ENCODE measurements at regions not wholly inside any gene's neighbourhood (a gene's known extent, or its start where the extent isn't known, plus 50 kb on each side); places are given as distances from the start of the nearest gene placed in this dataset.

DNA sequence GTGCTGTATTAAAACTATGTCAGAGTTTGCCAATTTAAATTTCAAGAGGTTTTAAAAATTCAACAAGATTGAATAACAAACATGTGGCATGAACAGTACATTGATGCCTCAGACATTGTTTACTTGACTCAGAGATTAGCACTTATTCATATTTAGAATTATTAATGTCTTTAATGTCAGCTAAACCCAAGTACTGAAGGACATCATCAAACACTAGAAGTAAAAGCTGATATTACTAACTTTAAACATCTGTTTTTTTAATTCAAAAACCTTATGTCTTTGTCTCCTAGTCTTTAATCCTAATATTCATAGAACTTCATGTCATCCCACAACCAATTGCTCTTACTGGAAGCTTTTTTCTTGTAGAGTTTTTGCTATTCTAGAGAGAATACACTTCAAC lies 406.2 kb upstream of the PCDH7 start:
- no peak for DNase-seq (ENCODE audit: low read depth)

GRCh38 chr4:30330894-30331652 lies 389.1 kb upstream of the PCDH7 start:
- DNase-seq (ENCODE audit: low read depth): no peak

GRCh38 chr4:30341731-30342130 lies 378.4 kb upstream of the PCDH7 start:
- no peak for DNase-seq (ENCODE audit: low read depth)

GRCh38 chr4:30350288-30350687 lies 369.9 kb upstream of the PCDH7 start:
- DNase-seq (ENCODE audit: low read depth): no peak

DNA sequence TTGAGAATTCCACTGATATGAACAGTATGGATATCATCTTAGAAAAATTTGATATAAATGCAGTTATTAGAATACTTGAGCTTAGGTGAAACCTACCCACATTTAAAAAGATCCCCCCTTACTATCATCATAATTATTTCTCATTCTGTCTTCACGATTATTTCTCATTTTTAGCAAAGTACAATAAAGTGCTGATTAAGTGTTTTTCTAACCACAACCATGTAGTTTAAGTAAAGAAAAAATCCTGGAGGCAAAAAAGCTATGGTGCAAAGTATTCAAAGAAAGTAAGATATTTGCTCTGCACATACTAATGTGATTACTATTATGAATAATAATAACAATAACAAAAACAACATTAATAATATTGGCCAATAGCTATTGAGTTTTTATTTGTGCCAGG lies 365.6 kb upstream of the PCDH7 start:
- DNase-seq (ENCODE audit: low read depth): no peak

DNA sequence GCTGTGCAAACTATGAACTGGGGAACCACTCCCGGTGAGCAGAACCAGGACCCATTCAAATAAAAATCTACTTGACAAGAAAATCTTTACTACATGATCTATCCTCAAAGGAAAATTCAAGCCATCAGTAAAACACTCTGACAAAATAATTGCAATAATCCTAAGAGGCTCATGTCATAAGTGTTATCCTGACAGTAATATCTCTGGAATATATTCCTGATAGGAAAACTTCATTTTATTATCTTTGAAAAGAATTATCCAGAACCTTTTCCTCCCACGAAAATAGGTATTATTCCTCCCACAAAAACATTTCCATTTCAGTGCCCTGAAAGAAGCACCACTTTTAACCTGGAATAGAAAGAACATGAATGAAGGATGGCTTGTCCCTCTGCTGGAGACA lies 357.7 kb upstream of the PCDH7 start:
- DNase-seq (ENCODE audit: low read depth): no peak

DNA sequence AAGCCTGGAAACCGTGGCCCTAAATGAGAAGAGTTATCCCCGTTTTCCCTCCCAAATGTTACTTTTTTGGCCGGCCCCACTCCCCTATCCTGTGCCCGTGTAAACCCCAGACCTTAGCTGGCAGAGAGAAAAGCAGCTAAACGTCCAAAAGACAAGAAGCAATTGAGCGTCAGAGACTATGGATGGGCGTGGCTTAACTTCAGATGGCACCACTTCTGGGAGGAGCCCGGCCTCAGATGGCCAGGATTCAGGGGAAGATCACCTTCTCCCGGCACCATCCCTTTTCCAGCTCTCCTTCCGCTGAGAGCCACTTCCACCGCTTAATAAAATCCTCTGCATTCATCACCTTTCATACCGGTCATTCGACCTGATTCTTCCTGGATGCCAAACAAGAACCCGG lies 350.1 kb upstream of the PCDH7 start:
- DNase-seq (ENCODE audit: low read depth): no peak

DNA sequence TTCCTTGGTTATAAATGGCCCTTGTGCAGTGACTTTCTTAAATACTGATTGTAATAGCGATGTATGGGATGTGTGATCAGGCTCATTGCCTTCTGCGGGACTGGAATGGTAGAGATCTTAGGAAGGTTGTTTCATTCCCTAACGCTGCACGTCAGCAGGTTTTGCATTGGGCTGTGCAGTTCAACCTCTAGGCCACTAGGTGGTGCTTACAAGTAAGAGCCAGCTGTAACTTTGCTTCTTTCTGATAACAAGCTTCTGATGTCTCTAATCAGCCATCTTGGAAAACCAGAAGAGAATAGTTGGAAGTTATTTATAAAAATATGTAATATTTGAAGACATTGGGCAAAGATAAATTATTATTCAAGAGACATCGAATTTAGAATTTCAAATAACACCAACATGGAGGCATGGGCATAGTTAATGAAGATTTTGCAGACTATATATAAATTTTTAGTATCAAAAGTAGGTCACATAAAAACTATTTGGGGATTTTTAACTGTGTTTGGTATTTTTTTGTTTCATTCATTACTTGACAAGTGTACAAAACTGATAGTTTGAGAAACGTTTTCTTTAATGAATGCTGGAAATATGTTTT lies 339.7 kb upstream of the PCDH7 start:
- peak; percentile 76 for DNase-seq (ENCODE audit: low read depth)

GRCh38 chr4:30385650-30386049 lies 334.5 kb upstream of the PCDH7 start:
- DNase-seq (ENCODE audit: low read depth): no peak

DNA sequence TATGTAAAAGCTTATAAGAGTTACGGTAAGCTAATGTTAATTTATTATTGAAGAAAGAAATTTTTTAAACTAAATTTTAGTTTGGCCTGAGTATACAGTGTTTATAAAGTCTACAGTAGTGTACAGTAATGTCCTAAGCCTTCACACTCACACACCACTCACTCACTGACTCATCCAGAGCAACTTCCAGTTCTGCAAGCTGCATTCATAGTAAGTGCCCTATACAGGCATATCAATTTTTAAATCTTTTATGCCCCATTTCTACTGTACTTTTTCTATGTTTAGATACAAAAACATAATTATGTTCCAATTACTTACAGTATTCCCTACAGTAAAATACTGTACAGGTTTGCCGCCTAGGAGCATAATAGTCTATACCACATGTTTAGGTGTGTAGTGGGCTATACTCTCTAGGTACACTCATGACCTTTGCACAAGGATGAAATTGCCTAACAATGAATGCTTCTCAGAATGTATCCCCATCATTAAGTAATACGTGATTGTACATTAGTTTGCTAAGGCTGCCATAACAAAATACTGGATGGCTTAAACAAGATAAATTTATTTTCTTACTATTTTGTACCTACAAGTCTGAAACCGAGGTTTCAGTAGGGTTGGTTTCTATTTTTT lies 333.8 kb upstream of the PCDH7 start:
- DNase-seq (ENCODE audit: low read depth): peak; percentile 54

GRCh38 chr4:30395902-30396301 lies 324.3 kb upstream of the PCDH7 start:
- DNase-seq (ENCODE audit: low read depth): no peak

DNA sequence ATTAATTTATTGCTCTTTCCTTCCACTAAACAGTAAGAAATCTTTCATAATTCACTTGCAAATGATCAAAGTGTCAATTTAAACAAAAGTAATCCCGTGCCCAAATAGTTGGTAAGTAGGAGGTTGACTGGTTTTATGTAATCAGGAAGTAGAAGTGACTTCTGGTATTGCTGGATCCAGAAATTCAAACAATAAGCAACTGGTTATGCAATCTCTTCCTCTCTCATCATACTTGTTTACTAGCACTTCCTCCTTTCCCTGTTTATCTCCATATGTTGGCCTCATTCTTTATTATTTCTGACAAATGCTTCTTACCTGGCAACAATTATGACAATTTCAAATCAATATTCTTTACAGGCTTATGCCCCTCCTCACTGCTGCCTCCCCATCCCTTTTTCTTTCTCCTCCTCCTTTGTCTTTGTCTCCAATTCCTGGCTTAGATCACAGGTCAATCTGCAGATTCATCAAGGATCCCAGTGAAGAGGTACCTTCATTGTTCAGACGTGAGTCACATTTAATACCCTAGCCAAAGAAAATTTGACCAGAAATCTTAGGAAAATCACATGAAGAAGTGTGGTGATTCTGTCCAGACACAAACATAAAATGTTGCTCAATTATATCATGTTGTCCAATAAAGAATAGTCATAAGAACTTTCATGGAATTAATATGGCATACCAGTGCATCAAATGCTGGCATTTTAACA lies 323.2 kb upstream of the PCDH7 start:
- peak; percentile 37 for DNase-seq (ENCODE audit: low read depth)

DNA sequence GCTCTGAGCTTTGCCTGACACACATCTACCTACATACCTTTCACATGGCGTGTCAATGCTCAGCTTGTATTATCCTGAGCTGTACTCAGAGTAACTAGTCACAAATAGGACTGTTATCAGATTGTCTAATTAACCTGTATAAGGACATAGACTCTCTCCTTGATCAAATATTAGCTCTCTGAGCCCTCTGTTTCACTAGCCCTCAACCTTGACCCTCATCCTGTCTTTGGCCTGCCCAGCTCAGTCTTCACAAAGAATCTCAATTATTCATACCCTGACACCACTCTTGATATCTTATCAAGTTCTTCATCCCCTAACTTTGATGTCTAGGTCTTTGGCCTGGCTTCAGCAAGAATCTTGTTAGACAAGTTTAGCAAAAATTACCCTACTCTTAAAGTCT lies 320.7 kb upstream of the PCDH7 start:
- DNase-seq (ENCODE audit: low read depth): no peak

DNA sequence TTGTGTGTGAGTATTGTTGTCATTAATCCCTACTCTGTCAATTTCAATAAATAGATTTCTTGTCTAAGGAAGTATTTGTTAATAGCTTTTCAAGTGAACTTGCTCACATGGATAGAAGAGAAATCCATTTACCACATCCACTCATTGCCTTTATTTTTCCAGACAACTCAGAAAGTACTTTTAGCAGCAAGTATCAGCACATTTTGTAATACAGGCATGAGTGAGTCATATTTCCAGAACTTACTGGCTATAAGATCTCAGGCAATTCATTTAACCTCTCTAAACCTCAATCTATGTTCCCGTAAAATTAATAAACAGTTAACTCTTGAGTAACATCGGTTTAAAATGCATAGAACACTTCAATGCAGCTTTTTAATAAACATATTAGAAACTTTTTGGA lies 317.9 kb upstream of the PCDH7 start:
- DNase-seq (ENCODE audit: low read depth): peak; percentile 56

DNA sequence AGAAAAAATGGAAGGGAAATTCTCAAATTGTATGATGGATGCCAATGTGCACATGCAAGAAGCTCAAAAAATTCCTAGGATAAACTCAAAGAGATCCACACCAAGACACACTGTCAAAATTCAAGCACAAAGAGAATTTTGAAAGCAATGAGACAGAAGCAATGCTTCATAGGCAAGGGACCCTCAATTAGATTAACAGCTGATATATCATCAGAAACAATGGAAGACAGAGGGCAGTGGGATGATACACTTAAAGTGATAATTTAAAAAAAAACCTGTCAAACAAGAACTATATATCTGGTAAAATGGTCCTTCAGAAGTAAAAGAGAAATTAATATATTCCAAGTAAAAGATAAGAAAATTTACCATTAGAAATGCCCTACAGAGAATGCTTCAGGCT lies 306.3 kb upstream of the PCDH7 start:
- DNase-seq (ENCODE audit: low read depth): no peak

- no peak for DNase-seq (ENCODE audit: low read depth)
Measured at GRCh38 chr4:30416547-30416946, 303.6 kb upstream of the PCDH7 start.

DNA sequence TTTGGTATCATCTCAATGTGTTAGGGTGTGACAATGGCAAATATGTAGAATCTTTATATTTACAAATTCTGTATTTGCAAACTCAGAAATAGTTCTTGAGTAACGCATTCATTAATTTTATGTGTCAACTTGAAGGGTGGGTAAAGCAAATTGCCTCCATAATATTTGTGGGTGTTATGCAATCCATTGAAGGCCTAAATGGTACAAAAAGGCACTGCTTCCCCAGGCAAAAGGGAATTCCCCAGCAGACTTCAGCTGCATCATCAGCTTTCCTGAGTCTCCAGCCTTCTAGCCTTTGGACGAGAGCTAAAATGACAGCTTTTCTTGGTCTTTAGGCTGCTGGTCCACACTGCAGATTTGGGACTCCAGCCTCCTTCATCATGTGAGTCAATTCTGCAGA lies 292.2 kb upstream of the PCDH7 start:
- DNase-seq (ENCODE audit: low read depth): no peak

DNA sequence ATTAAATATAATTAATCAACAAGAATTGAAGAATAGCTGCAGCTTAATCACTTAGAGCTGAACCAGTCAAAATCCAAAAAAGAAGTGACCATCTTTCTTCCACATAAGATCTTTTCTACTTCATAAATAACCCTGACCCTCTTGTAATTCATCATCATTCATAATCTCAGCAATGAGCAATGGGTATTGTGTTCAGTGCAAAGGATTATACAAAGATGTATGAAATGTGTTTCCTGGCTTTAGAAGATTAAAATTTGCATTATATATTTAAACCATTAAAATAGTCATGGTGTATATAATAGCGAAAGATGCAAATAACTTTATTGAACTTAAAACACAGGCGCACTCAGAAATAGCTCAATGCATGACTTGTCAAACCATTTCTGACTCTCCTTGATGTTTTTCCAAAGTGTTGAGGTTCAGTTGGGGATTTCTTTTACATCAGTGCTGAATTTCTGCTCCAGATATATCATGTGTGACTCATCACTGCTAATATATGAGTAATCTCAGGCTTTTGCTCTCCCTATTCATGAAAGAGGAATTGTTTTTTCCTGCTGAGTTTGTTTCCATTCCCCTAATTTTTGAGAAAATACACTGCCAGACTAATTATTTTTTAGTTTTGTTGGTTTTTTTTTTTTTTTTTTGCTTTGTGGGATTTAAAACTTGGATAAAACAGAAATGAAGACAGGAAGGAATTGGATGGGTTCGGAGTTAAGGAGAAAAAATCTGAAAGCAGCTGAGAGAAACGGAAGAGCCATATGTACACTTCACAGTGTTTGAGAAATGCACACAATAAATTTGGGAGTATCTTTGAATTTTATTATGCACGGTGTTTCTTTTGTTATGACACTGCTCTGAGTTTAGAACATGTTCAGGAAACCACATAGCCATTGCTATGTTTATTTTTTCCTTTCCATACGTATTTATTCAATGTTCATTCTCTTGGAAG lies 290.1 kb upstream of the PCDH7 start:
- peak; percentile 74 for DNase-seq (ENCODE audit: low read depth)

DNA sequence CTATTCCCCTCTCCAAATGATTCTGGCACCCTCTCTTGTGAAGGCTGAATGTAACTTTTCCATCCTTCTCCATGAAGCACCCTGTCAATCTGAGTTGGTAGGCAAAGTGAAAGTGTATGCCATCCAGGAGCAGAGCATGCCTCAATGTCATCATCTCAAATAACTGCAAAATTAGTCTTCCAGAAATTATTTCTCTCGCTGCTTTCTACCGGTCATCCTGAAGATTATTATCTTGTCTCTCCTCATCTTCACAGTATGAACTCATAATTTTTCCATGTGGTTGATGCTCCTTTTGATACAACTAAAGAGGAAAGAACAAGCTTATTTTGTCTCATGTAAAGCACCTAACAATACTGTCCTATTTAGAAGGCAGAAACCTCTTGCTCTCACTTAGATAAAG lies 285.5 kb upstream of the PCDH7 start:
- no peak for DNase-seq (ENCODE audit: low read depth)

GRCh38 chr4:30436394-30436793 lies 283.8 kb upstream of the PCDH7 start:
- DNase-seq (ENCODE audit: low read depth): no peak

GRCh38 chr4:30437316-30437715 lies 282.9 kb upstream of the PCDH7 start:
- DNase-seq (ENCODE audit: low read depth): no peak

GRCh38 chr4:30443289-30443688 lies 276.9 kb upstream of the PCDH7 start:
- DNase-seq (ENCODE audit: low read depth): no peak
